ENCODE measurements at regions not wholly inside any gene's neighbourhood (a gene's known extent, or its start where the extent isn't known, plus 50 kb on each side); places are given as distances from the start of the nearest gene placed in this dataset.

- BruUV-seq (replicated peaks), result no TSS peak
- no peak for DNase-seq (ENCODE audit: low spot score)
- peaks cover 20% of the 10 kb centered on the region for H3K9me3 ChIP-seq (ENCODE audit: low read depth, low read length, poor library complexity, severe bottlenecking)
- H3K4me3 ChIP-seq (ENCODE audit: low read depth, low read length, poor library complexity, severe bottlenecking), result no peak overlapping the region
- no peak overlapping the region for H3K27ac ChIP-seq (ENCODE audit: low read depth, low read length, poor library complexity, severe bottlenecking)
- H3K27me3 ChIP-seq (replicated peaks; ENCODE audit: insufficient read depth, low read depth, low read length, poor library complexity), result no peaks in the 10 kb centered on the region
- ChIA-PET CTCF (no interaction called here), POLR2A (ENCODE audit: low non-redundant PET) (no interaction called here)
- peaks cover 10% of the 10 kb centered on the region for H3K4me1 ChIP-seq (ENCODE audit: insufficient read depth, low read length, poor library complexity, severe bottlenecking)
- H3K36me3 ChIP-seq (ENCODE audit: insufficient read depth, low read length, poor library complexity, severe bottlenecking), result no peaks in the 10 kb centered on the region
- TF ChIP-seq CTCF (conservative IDR thresholded peaks at IDR 0.05; ENCODE audit: low read depth, low read length) (no peak), EZH2 (IDR thresholded peaks at IDR 0.05; ENCODE audit: borderline replicate concordance, low read depth, low read length, poor library complexity, severe bottlenecking) (no peak)
- intact Hi-C loops (cut with micrococcal nuclease; ENCODE audit: unreplicated experiment), result no loop called here
Measured at GRCh38 chr11:69390561-69390960, 90.9 kb upstream of the LINC01488 start.

- intact Hi-C loops (cut with micrococcal nuclease; ENCODE audit: unreplicated experiment), result no loop called here
Measured at GRCh38 chr11:69391192-69392103, 90.0 kb upstream of the LINC01488 start.

GRCh38 chr11:69392104-69392653 is 89.3 kb upstream of the LINC01488 start:
- H3K27me3 ChIP-seq (replicated peaks; ENCODE audit: insufficient read depth, low read depth, low read length, poor library complexity), result no peaks in the 10 kb centered on the region
- CTCF ChIA-PET, result no interaction called here
- intact Hi-C loops (cut with micrococcal nuclease; ENCODE audit: unreplicated experiment), result no loop called here

More at GRCh38 chr11:69391192-69392103, 90.0 kb upstream of the LINC01488 start:
- DNase-seq (ENCODE audit: low spot score), result no peak
- BruUV-seq (replicated peaks), result no TSS peak
- Histone ChIP-seq H3K4me1 (ENCODE audit: insufficient read depth, low read length, poor library complexity, severe bottlenecking) (peaks cover 10% of the 10 kb centered on the region), H3K27me3 (replicated peaks; ENCODE audit: insufficient read depth, low read depth, low read length, poor library complexity) (no peaks in the 10 kb centered on the region), H3K27ac (ENCODE audit: low read depth, low read length, poor library complexity, severe bottlenecking) (no peak overlapping the region), H3K4me3 (ENCODE audit: low read depth, low read length, poor library complexity, severe bottlenecking) (no peak overlapping the region), H3K36me3 (ENCODE audit: insufficient read depth, low read length, poor library complexity, severe bottlenecking) (no peaks in the 10 kb centered on the region), H3K9me3 (ENCODE audit: low read depth, low read length, poor library complexity, severe bottlenecking) (peaks cover 20% of the 10 kb centered on the region)
- CTCF ChIA-PET, result no interaction called here
- POLR2A ChIA-PET (ENCODE audit: low non-redundant PET), result no interaction called here
- TF ChIP-seq CTCF (conservative IDR thresholded peaks at IDR 0.05; ENCODE audit: low read depth, low read length), result no peak
- TF ChIP-seq EZH2 (IDR thresholded peaks at IDR 0.05; ENCODE audit: borderline replicate concordance, low read depth, low read length, poor library complexity, severe bottlenecking), result no peak

More at GRCh38 chr11:69392104-69392653, 89.3 kb upstream of the LINC01488 start:
- no TSS peak for BruUV-seq (replicated peaks)
- TF ChIP-seq EZH2 (IDR thresholded peaks at IDR 0.05; ENCODE audit: borderline replicate concordance, low read depth, low read length, poor library complexity, severe bottlenecking) (no peak), CTCF (conservative IDR thresholded peaks at IDR 0.05; ENCODE audit: low read depth, low read length) (no peak)
- Histone ChIP-seq H3K4me1 (ENCODE audit: insufficient read depth, low read length, poor library complexity, severe bottlenecking) (peaks cover 10% of the 10 kb centered on the region), H3K4me3 (ENCODE audit: low read depth, low read length, poor library complexity, severe bottlenecking) (no peak overlapping the region), H3K36me3 (ENCODE audit: insufficient read depth, low read length, poor library complexity, severe bottlenecking) (no peaks in the 10 kb centered on the region), H3K9me3 (ENCODE audit: low read depth, low read length, poor library complexity, severe bottlenecking) (peaks cover 18% of the 10 kb centered on the region), H3K27ac (ENCODE audit: low read depth, low read length, poor library complexity, severe bottlenecking) (no peak overlapping the region)
- DNase-seq (ENCODE audit: low spot score), result no peak
- POLR2A ChIA-PET (ENCODE audit: low non-redundant PET), result interaction anchor here (0.6 kb wide), 1 partner anchor 124 kb away, joined by 3 read pairs; no protein-coding TSS in a partner anchor
